ENCODE measurements at regions not wholly inside any gene's neighbourhood (a gene's known extent, or its start where the extent isn't known, plus 50 kb on each side); places are given as distances from the start of the nearest gene placed in this dataset.

GRCh38 chr4:166259081-166259480, 386.0 kb downstream of the TLL1 start:
- no peak overlapping the region for H4K91ac ChIP-seq (ENCODE audit: insufficient read length, low read depth, low read length)
- Mint-ChIP-seq H3K27ac (no peak overlapping the region), H3K27me3 (ENCODE audit: low read depth) (peaks cover 1% of the 10 kb centered on the region; the same call in 1 of the 2 replicates), H3K4me1 (no peaks in the 10 kb centered on the region), H3K4me3 (no peak overlapping the region), H3K9me3 (0 out of 5 replicates have a peak, but pooled peaks cover 0 to 2% of the 10 kb centered on the region in 2 experiments), H3K36me3 (ENCODE audit: insufficient read depth in 1 of 3, low read depth in 3 of 3) (no peaks in the 10 kb centered on the region)
- H3K9ac ChIP-seq (ENCODE audit: extremely low read depth, insufficient read length, low read length): no peak overlapping the region
- H4K8ac ChIP-seq (replicated peaks; ENCODE audit: insufficient read length, low read depth, low read length): no peak overlapping the region
- no peaks in the 10 kb centered on the region for H3K9me3 ChIP-seq (ENCODE audit: control insufficient read depth, low read depth, low read length)
- H3K56ac ChIP-seq (ENCODE audit: insufficient read length, low read depth, low read length): no peak overlapping the region
- no peak overlapping the region for H3T11ph ChIP-seq (ENCODE audit: low read length)
- H4K20me1 ChIP-seq (ENCODE audit: control insufficient read depth, insufficient read depth, insufficient read length): no peaks in the 10 kb centered on the region
- H2BK20ac ChIP-seq (ENCODE audit: low read depth, low read length, poor library complexity, severe bottlenecking): no peak overlapping the region
- DNase-seq: no peak
- no peak overlapping the region for H3K18ac ChIP-seq (ENCODE audit: insufficient read length, low read depth, low read length)
- H3K79me1 ChIP-seq (ENCODE audit: insufficient read depth, low read depth, low read length, poor library complexity, severe bottlenecking): no peaks in the 10 kb centered on the region
- no peak overlapping the region for H4K5ac ChIP-seq (ENCODE audit: insufficient read length, low read depth, low read length)
- no peak overlapping the region for H2BK15ac ChIP-seq (ENCODE audit: low read depth, low read length)
- no peak overlapping the region for H3K14ac ChIP-seq (ENCODE audit: insufficient read depth, low read length)
- TF ChIP-seq, protein P1, sequence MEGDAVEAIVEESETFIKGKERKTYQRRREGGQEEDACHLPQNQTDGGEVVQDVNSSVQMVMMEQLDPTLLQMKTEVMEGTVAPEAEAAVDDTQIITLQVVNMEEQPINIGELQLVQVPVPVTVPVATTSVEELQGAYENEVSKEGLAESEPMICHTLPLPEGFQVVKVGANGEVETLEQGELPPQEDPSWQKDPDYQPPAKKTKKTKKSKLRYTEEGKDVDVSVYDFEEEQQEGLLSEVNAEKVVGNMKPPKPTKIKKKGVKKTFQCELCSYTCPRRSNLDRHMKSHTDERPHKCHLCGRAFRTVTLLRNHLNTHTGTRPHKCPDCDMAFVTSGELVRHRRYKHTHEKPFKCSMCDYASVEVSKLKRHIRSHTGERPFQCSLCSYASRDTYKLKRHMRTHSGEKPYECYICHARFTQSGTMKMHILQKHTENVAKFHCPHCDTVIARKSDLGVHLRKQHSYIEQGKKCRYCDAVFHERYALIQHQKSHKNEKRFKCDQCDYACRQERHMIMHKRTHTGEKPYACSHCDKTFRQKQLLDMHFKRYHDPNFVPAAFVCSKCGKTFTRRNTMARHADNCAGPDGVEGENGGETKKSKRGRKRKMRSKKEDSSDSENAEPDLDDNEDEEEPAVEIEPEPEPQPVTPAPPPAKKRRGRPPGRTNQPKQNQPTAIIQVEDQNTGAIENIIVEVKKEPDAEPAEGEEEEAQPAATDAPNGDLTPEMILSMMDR (conservative IDR thresholded peaks at IDR 0.05): no peak
- WGBS (ENCODE audit: extremely low coverage, insufficient read length, low lambda C conversion rate): no CpG with 5 or more reads among the region's 4 CpGs
- H3K4ac ChIP-seq (ENCODE audit: low read depth, low read length): no peak overlapping the region
- no peak overlapping the region for H3K27ac ChIP-seq (ENCODE audit: insufficient read length, low read depth, low read length)
- no peak overlapping the region for H3K4me2 ChIP-seq (ENCODE audit: insufficient read depth, insufficient read length, low read length)
- H2BK5ac ChIP-seq (ENCODE audit: insufficient read length, low read length): no peak overlapping the region
- no peak overlapping the region for H2AFZ ChIP-seq (ENCODE audit: low read length)
- H3K27me3 ChIP-seq (ENCODE audit: insufficient read depth, low read length): no peaks in the 10 kb centered on the region
- no peaks in the 10 kb centered on the region for H3K4me1 ChIP-seq (ENCODE audit: insufficient read depth, low read length)
- H2AK5ac ChIP-seq (ENCODE audit: insufficient read length, low read length): no peak overlapping the region
- no peak overlapping the region for H2BK120ac ChIP-seq (ENCODE audit: low read depth, low read length, poor library complexity, severe bottlenecking)
- no peaks in the 10 kb centered on the region for H3K79me2 ChIP-seq (ENCODE audit: insufficient read depth, low read length)
- H3K23me2 ChIP-seq (ENCODE audit: insufficient read length, low read depth, low read length, poor library complexity, severe bottlenecking): no peaks in the 10 kb centered on the region
- H2BK12ac ChIP-seq (ENCODE audit: insufficient read length, low read depth, low read length): no peak overlapping the region
- no peak overlapping the region for H3K23ac ChIP-seq (ENCODE audit: insufficient read length, low read depth, low read length)
